HG02759 (cell line): ENCODE measurements at regions not wholly inside any gene's neighbourhood (a gene's known extent, or its start where the extent isn't known, plus 50 kb on each side); places are given as distances from the start of the nearest gene placed in this dataset.
"Not testable (repeated sequence)": the region's sequence is repeated elsewhere in the genome, so short reads cannot be mapped to it uniquely, and the experiment has no call there.

ENCODE experiments used
- ATAC-seq: cut with Tn5 transposase; IDR thresholded peaks from one replicate; pipeline ENCODE4 v1.9.1; 2021; ENCODE audit warnings: mild to moderate bottlenecking, moderate library complexity; ENCODE audit not compliant: unreplicated experiment

GRCh38 chr2:58730764-58731487, 489.8 kb upstream of the FANCL start:
- ATAC-seq, result no peak

- no peak for ATAC-seq
Measured at GRCh38 chr2:58727981-58728656, 487.0 kb upstream of the FANCL start.

GRCh38 chr2:58721912-58722591, 480.9 kb upstream of the FANCL start:
- no peak for ATAC-seq

- no peak for ATAC-seq
Measured at GRCh38 chr2:58720770-58721697, 479.9 kb upstream of the FANCL start.

GRCh38 chr2:58720033-58720769, 479.1 kb upstream of the FANCL start:
- no peak for ATAC-seq

GRCh38 chr2:58715344-58715743, 474.2 kb upstream of the FANCL start:
- ATAC-seq, result no peak

GRCh38 chr2:58714238-58714637, 473.1 kb upstream of the FANCL start:
- no peak for ATAC-seq

GRCh38 chr2:58710795-58711279, 469.7 kb upstream of the FANCL start:
- ATAC-seq, result no peak

GRCh38 chr2:58709687-58710354, 468.7 kb upstream of the FANCL start:
- no peak for ATAC-seq

GRCh38 chr2:58709274-58709673, 468.1 kb upstream of the FANCL start:
- ATAC-seq, result no peak

- no peak for ATAC-seq
Measured at GRCh38 chr2:58708565-58708964, 467.4 kb upstream of the FANCL start.

GRCh38 chr2:58702302-58702885, 461.3 kb upstream of the FANCL start:
- no peak for ATAC-seq

- peak; percentile 43 for ATAC-seq
Measured at GRCh38 chr2:58701688-58702301, 460.7 kb upstream of the FANCL start.

GRCh38 chr2:58700591-58700990, 459.5 kb upstream of the FANCL start:
- ATAC-seq, result no peak

GRCh38 chr2:58699411-58699810, 458.3 kb upstream of the FANCL start:
- ATAC-seq, result no peak

- ATAC-seq, result no peak
Measured at GRCh38 chr2:58698620-58699019, 457.5 kb upstream of the FANCL start.

- ATAC-seq, result not testable (repeated sequence)
Measured at GRCh38 chr2:58694114-58694513, 453.0 kb upstream of the FANCL start.

- ATAC-seq, result not testable (repeated sequence)
Measured at GRCh38 chr2:58691041-58691440, 449.9 kb upstream of the FANCL start.

GRCh38 chr2:58688813-58689212, 447.7 kb upstream of the FANCL start:
- ATAC-seq, result no peak
